ENCODE measurements at regions not wholly inside any gene's neighbourhood (a gene's known extent, or its start where the extent isn't known, plus 50 kb on each side); places are given as distances from the start of the nearest gene placed in this dataset.

DNA sequence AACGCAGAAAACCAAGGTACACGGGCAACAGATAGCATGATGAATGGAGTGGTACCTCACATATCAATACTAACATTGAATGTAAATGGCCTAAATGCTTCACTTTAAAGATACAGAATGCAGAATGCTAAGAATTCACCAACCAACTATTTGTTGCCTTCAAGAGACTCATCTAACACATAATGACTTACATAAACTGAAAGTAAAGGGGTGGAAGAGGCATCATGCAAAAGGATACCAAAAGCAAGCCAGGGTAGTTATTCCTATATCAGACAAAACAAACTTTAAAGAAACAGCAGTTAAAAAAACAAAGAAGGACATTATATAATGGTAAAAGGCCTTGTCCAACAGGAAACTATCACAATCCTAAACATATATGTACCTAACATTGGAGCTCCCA is 137.1 kb upstream of the APP start:
- TF ChIP-seq, protein P1, sequence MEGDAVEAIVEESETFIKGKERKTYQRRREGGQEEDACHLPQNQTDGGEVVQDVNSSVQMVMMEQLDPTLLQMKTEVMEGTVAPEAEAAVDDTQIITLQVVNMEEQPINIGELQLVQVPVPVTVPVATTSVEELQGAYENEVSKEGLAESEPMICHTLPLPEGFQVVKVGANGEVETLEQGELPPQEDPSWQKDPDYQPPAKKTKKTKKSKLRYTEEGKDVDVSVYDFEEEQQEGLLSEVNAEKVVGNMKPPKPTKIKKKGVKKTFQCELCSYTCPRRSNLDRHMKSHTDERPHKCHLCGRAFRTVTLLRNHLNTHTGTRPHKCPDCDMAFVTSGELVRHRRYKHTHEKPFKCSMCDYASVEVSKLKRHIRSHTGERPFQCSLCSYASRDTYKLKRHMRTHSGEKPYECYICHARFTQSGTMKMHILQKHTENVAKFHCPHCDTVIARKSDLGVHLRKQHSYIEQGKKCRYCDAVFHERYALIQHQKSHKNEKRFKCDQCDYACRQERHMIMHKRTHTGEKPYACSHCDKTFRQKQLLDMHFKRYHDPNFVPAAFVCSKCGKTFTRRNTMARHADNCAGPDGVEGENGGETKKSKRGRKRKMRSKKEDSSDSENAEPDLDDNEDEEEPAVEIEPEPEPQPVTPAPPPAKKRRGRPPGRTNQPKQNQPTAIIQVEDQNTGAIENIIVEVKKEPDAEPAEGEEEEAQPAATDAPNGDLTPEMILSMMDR (IDR thresholded peaks at IDR 0.05; ENCODE audit: borderline replicate concordance, extremely low read depth, insufficient read depth), result no peak
- intact Hi-C loops (cut with DNase I), result no loop called here
- no peak overlapping the region for H3K27ac ChIP-seq (ENCODE audit: low read depth in 2 of 2, low read length in 2 of 2)
- no peaks in the 10 kb centered on the region for H3K36me3 ChIP-seq (ENCODE audit: control insufficient read depth in 2 of 3, insufficient read depth in 3 of 3, low read length in 3 of 3)
- H3K4me3 ChIP-seq (ENCODE audit: low read length in 3 of 3), result no peak overlapping the region
- FAIRE-seq (no peak), DNase-seq (no peak)
- H3K4me1 ChIP-seq (ENCODE audit: control insufficient read depth in 2 of 3, insufficient read depth in 2 of 3, low read depth in 1 of 3, low read length in 3 of 3), result no peaks in the 10 kb centered on the region
- no peaks in the 10 kb centered on the region for H3K27me3 ChIP-seq (ENCODE audit: control insufficient read depth, insufficient read depth, low read length)
- no peak overlapping the region for H3K9ac ChIP-seq (ENCODE audit: low read length in 3 of 3)
- no peaks in the 10 kb centered on the region for H3K9me3 ChIP-seq (ENCODE audit: control insufficient read depth in 2 of 3, insufficient read depth in 1 of 3, low read length in 3 of 3)

DNA sequence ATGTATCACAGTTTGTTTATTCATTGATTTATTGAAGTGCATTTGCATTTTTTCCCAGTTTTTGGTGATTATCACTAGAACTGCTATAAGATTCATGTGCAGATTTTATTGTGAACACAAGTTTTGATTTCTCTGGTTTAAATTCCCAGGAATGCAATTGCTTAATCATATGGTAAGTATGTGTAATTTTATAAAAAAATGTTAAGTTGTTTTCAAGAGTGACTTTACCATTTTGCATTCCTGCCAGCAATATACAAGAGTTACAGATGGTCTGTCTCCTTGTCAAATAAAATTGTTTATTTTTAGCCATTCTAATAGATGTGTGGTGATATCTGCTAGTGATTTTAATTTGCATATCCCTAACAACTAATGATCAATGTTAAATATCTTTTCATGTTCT is 127.3 kb upstream of the APP start:
- Histone ChIP-seq H3K4me1 (ENCODE audit: control insufficient read depth in 2 of 3, insufficient read depth in 2 of 3, low read depth in 1 of 3, low read length in 3 of 3) (no peaks in the 10 kb centered on the region), H3K9me3 (ENCODE audit: control insufficient read depth in 2 of 3, insufficient read depth in 1 of 3, low read length in 3 of 3) (peaks cover 0 to 7% (median 0%) of the 10 kb centered on the region in 3 donors), H3K27ac (ENCODE audit: low read depth in 2 of 2, low read length in 2 of 2) (no peak overlapping the region), H3K4me3 (ENCODE audit: low read length in 3 of 3) (no peak overlapping the region), H3K27me3 (ENCODE audit: control insufficient read depth, insufficient read depth, low read length) (no peaks in the 10 kb centered on the region), H3K36me3 (ENCODE audit: control insufficient read depth in 2 of 3, insufficient read depth in 3 of 3, low read length in 3 of 3) (no peaks in the 10 kb centered on the region), H3K9ac (ENCODE audit: low read length in 3 of 3) (no peak overlapping the region)
- intact Hi-C loops (cut with DNase I), result no loop called here
- DNase-seq (no peak), FAIRE-seq (no peak)
- TF ChIP-seq, protein P1 (IDR thresholded peaks at IDR 0.05; ENCODE audit: borderline replicate concordance, extremely low read depth, insufficient read depth), result no peak

DNA sequence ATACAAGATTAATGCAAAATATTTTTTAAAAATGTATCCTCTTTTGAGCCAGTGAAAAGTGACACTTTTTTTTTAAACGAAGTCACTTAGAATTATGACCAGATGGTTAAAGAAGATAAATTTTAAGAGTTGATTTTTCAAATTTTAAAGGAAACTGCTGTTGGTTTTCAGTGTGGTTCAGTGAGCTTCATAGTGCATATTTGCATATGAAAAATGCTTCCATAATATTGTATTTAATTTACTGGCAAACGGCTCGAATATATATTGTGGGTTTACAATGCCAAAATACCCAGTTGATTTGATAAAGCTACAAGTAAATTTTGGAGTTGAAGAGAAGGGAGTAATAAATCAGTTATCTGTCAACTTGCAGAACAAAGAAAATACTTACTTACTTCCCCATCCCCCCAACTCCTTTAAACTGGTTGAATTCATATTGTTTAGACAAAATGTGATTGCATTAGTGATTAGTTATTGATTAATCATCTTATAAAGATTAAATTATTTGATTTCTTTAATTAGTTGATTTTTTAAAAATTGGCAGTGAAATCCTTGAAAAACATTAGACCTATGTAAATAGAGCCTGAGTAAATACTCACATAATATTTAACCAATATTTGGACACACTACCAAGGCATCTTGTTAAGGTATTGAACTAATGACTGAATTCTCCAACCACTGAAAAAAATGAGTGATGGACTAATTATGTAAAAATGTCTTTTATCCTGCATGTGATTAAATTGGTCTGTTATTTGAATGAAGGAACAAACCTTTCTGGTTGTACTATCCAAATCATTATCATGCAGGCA is 122.8 kb upstream of the APP start:
- intact Hi-C loops (cut with DNase I), result no loop called here
- H3K27me3 ChIP-seq (ENCODE audit: control insufficient read depth, insufficient read depth, low read length), result no peaks in the 10 kb centered on the region
- H3K4me3 ChIP-seq (ENCODE audit: low read length in 3 of 3), result no peak overlapping the region
- TF ChIP-seq, protein P1 (IDR thresholded peaks at IDR 0.05; ENCODE audit: borderline replicate concordance, extremely low read depth, insufficient read depth), result no peak
- peaks cover 0 to 7% (median 0%) of the 10 kb centered on the region in 3 donors for H3K9me3 ChIP-seq (ENCODE audit: control insufficient read depth in 2 of 3, insufficient read depth in 1 of 3, low read length in 3 of 3)
- no peaks in the 10 kb centered on the region for H3K4me1 ChIP-seq (ENCODE audit: control insufficient read depth in 2 of 3, insufficient read depth in 2 of 3, low read depth in 1 of 3, low read length in 3 of 3)
- H3K9ac ChIP-seq (ENCODE audit: low read length in 3 of 3), result no peak overlapping the region
- H3K36me3 ChIP-seq (ENCODE audit: control insufficient read depth in 2 of 3, insufficient read depth in 3 of 3, low read length in 3 of 3), result no peaks in the 10 kb centered on the region
- H3K27ac ChIP-seq (ENCODE audit: low read depth in 2 of 2, low read length in 2 of 2), result no peak overlapping the region
- FAIRE-seq (no peak), DNase-seq (no peak)

All from kidney (tissue), 13 donors.